ENCODE measurements at regions not wholly inside any gene's neighbourhood (a gene's known extent, or its start where the extent isn't known, plus 50 kb on each side); places are given as distances from the start of the nearest gene placed in this dataset.

GRCh38 chr18:1648712-1649111 is 744.0 kb downstream of the ADCYAP1 start:
- no peaks in the 10 kb centered on the region for H3K36me3 ChIP-seq
- no peaks in the 10 kb centered on the region for H3K27me3 ChIP-seq
- no peaks in the 10 kb centered on the region for H3K4me1 ChIP-seq
- no peak overlapping the region for H3K27ac ChIP-seq
- DNase-seq (no peak), ATAC-seq (peak; percentile 34 to 63 (median 43))
- H3K9me3 ChIP-seq, result no peaks in the 10 kb centered on the region
- no peak overlapping the region for H3K4me3 ChIP-seq
- no peak for TF ChIP-seq POLR2A (IDR thresholded peaks at IDR 0.05)
- intact Hi-C loops (cut with DNase I), result no loop called here
- WGBS (ENCODE audit: insufficient coverage, low coverage, low lambda C conversion rate, missing lambda C conversion rate), result 48% methylated on average over 2 of the region's 2 CpGs

DNA sequence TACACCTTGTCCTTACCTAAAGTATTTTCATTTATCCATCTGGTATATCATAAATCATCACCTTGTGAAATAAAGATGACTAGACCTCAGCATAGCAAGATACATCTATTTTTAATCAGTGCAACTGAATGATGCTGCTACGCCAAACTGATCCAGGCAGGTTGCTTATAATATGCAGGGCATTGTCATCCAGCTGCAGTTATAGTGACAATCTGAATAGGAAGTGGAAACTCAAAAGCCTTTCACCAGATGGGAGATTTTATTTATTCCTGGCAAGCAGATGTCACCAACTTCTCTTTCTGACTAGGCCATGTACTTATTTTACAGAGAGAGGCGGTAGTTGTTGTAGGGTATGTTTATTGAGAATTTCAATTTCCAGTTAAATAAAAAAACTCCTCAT is 747.3 kb downstream of the ADCYAP1 start:
- H3K27ac ChIP-seq, result no peak overlapping the region
- 56% methylated on average over 2 of the region's 2 CpGs for WGBS (ENCODE audit: insufficient coverage, low coverage, low lambda C conversion rate, missing lambda C conversion rate)

GRCh38 chr18:1653873-1654272 is 749.2 kb downstream of the ADCYAP1 start:
- no peak for TF ChIP-seq CTCF (IDR thresholded peaks at IDR 0.05)
- no peak for TF ChIP-seq POLR2A (IDR thresholded peaks at IDR 0.05)
- Histone ChIP-seq H3K4me1 (no peaks in the 10 kb centered on the region), H3K27me3 (no peaks in the 10 kb centered on the region), H3K27ac (no peak overlapping the region), H3K36me3 (no peaks in the 10 kb centered on the region), H3K9me3 (no peaks in the 10 kb centered on the region), H3K4me3 (no peak overlapping the region)
- ATAC-seq (no peak), DNase-seq (no peak)
- WGBS (ENCODE audit: insufficient coverage, low coverage, low lambda C conversion rate, missing lambda C conversion rate), result 60% methylated on average over 4 of the region's 4 CpGs
- intact Hi-C loops (cut with DNase I), result no loop called here

More for the DNA sequence above, 747.3 kb downstream of the ADCYAP1 start:
- Histone ChIP-seq H3K36me3 (no peaks in the 10 kb centered on the region), H3K27me3 (no peaks in the 10 kb centered on the region), H3K4me1 (no peaks in the 10 kb centered on the region), H3K9me3 (no peaks in the 10 kb centered on the region), H3K4me3 (no peak overlapping the region)
- ATAC-seq (no peak), DNase-seq (no peak)
- no peak for TF ChIP-seq CTCF (IDR thresholded peaks at IDR 0.05)
- TF ChIP-seq POLR2A (IDR thresholded peaks at IDR 0.05), result no peak
- intact Hi-C loops (cut with DNase I), result no loop called here

DNA sequence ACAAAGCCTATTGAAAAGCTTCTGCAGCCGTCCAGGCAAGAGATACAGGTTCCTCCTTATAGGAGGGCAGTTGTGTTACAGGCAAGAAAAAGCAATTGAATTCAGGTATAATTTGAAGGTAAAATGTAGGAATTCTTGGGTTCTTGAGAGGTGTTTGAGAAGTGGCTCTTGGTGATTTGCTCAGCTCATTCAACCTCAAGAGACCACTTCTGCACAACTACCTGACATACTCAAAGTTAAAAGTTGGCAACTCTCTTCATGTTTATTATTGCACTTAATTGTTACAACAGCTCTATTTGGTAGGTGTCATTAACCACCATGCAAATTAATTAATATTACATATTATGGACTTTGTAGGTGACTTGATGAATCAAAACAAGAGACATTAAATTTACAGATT is 753.2 kb downstream of the ADCYAP1 start:
- 64% methylated on average over 1 of the region's 1 CpG for WGBS (ENCODE audit: insufficient coverage, low coverage, low lambda C conversion rate, missing lambda C conversion rate)

More for the DNA sequence above, 753.2 kb downstream of the ADCYAP1 start:
- Histone ChIP-seq H3K4me3 (no peak overlapping the region), H3K9me3 (no peaks in the 10 kb centered on the region), H3K27ac (no peak overlapping the region), H3K4me1 (no peaks in the 10 kb centered on the region), H3K36me3 (no peaks in the 10 kb centered on the region), H3K27me3 (no peaks in the 10 kb centered on the region)
- ATAC-seq, result no peak
- DNase-seq, result no peak
- intact Hi-C loops (cut with DNase I), result no loop called here
- TF ChIP-seq POLR2A (IDR thresholded peaks at IDR 0.05) (no peak), CTCF (IDR thresholded peaks at IDR 0.05) (no peak)

Measured in right lobe of liver (tissue), 6 donors.